Stimulated activated CD4-positive, alpha-beta T cell treated with anti-CD3 and anti-CD28 coated beads, Interleukin-4, amount 100 ng/mL, for 48 hours (primary cell): ENCODE measurements at regions not wholly inside any gene's neighbourhood (a gene's known extent, or its start where the extent isn't known, plus 50 kb on each side); places are given as distances from the start of the nearest gene placed in this dataset.

ENCODE experiments used
- DNase-seq, 2 donors: peaks; one replicate each; pipeline ENCODE4 v3.0.0-alpha.2; 2020; ENCODE audit warnings: low read depth in 2 of 2

DNA sequence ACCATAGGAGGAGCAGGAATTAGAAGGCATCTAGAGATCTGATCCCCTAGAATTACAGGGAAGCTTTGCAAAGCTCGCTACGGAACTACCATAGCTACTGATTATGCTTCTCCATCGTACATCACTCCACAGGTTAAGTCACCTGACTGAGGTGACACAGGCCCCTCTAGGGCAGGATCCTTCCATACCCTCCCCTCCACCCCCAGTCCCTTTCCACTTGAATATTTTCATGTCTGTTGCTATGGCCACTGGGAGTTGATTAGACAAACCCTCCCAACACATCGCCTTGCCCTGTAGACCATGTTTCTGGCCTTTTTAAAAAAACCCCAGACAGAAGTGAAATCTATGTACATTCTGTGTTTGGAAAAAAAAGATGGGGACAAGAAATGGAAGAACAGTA, 287.1 kb downstream of the SOX9 start:
- no peak for DNase-seq

DNA sequence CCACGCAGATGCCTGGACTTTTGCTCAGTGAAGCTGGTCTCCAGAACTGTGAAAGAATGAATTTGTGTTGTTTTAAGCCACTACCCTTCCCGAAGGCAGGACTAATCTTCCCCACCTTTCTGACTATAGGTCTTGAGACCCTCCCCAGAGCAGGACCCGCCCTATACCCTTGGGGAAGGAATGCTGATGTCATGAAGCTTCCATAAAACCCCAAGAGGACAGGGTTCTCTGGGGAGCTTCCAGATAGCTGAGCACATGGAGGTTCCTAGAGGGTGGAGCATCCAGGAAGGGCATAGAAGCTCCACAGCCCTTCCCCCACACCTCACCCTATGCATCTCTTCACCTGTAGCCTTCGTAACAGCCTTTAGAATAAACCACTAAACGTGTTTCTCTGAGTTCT, 287.8 kb downstream of the SOX9 start:
- no peak for DNase-seq

DNA sequence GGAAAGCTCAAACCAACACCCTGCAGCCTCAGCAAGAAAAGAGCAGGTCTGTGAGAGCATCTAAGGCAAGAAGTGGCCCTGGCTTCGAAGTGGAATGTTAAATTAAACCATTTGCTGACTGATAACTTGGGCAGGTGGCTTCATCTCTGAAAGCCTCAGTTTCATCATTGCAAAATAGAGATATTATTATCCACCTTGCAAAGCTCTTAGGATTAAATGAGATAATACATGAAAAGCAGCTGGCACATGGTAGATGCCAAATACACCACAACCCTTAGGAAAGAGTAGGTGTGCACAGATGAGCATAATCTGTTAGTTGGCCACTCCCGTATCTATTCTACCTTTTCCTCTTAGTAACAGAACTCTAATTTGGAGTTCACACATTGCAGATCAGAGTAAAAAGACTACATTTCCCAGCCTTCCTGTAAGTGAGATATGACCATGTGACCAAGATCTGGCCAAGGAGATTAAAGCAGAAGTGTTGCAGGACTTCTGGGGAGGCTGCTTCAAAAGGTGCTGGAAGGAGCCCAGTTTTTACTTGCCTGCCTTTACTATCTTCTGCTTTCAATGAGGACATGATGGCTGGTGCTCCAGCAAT, 288.7 kb downstream of the SOX9 start:
- no peak for DNase-seq

DNA sequence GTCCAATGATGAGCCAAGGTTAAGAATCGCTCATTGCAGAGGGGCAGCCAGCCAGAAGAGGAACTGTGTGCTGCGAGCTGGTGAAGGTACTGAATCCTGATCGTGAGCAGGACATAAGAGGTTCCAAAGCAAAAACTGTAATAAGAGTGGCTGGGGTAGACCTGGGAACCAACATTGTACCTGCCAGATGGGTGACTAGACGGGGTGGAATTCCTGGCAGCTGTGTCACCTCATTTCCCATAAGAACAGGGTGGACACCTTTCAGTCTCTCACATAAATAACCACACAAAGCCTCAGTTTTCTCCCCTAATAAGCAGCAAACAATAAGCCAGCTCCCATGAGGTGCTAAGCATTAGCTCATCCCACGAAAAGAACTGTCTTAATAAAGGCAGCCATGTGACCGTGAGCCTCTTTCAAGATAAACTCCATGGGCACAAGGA, 290.3 kb downstream of the SOX9 start:
- DNase-seq: no peak

DNA sequence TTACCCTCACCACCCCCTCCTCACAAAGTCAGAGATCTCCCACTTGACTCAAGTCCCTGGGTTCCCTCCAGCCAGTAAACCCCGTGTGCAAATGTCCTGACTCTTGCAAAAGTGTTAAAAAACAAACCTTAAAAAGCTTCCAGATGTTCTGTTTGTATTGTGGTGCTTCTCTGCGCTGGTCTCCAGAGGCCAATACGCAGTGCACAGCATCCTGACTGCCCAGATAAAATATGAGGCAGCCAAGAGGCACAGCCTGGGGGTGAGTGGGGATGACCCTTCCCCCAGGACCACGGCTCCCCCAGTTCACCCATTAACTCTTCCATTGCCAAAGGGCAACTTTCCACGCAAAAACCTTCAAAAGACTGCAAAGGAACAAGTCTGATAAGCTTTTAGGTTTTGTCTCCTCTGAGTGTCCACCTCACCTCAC, 291.8 kb downstream of the SOX9 start:
- no peak for DNase-seq

DNA sequence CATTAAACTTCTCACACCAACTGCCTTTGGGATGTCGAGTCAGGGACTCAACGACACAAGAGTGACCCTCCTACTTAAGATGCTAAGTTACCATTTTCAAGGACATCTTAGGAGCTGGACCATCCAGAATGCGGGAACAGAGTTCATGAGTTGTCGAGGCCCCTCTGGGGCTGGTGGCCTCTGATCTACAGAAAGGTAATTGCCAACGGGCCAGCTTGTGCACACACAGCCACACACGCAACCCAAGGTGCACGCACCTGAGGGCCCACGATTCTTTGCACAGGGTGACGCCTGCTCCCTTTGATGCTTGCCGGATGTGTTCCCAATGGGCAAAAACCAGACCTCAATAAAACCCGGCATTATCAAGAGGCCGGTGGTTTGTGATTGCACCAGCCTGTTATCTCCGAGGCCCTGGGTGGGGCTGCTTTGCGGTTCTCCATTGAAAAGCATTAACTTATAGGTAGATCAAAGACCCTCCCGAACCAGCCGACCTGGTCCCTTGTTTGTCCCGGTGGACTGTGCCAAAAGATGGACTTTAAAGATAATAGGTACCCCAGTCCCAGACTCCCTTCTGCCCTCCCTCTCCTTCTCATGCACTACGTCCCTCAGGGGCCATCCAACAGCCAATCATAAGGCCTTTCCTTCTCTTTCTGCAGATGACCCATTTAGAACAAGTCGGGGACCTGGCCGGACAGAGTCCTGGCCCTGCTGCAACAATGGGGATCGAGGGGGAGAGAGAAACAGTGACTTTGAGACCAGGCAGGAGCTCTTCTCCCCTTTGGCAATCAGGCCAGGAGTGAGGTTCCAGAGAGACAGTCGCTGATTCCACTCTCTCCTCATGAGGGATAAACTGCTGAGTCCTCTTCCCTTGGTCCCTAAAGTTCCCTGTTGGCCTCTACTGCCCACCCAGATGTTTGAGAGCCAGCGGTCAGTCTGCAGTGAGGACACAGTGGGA, 292.5 kb downstream of the SOX9 start:
- DNase-seq: no peak

DNA sequence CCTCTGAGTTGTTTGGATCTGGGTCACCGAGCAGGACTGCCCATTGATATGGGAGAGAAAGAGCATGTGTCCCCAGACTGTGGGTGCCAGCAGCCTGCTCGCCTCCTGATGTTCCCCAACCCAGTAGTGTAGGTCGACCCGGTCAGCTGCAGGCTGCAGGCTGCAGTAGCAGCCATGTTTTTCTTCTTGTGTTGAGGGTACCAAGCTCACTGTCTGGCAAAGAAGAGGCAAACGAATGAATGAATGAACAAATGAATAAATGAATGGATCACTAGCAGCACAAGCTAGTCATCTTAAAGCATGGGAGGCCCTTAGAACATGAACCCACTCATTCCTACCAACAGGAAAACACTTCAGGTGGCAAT, 293.2 kb downstream of the SOX9 start:
- DNase-seq: no peak

DNA sequence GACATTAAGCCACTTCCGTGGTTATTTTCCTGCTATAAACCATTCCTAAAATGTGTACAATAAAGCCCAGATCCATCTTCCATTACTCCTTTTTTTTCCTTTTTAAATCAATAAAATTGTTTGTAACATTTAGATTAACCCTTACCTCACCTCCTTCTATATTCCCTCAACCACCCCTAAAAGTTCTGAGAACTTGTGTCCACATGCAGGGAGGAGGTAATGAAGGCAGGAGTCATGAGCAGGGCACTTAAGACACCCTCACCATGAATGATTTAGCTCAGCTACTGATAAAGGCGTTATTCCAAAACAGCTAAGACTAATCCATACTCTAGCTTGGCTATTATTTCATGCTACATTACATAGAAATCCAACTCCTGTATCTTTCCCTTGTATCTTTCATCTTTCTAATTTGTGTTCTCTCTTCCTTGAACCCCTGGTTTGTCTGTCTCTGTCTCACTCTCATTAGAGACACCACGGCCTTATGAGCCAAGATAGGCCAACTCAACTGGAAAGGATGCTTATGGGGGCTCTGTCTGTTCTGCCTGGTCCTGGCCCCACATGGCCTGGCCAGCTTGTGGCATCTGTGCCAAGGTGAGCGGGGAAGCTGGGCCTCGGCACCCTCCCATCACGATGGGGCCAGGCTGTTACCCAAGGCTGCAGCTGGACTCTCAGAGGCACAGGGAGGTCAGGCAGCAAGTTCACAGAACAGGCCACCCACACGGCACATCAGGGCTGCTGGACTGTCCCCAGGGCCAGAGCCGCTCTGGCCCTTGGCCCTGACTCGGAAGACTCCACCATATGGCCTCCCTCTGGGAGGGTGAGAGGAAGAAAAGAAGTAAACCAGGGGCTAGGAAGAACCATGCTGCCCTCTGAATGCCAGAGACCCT, 294.4 kb downstream of the SOX9 start:
- DNase-seq: no peak

DNA sequence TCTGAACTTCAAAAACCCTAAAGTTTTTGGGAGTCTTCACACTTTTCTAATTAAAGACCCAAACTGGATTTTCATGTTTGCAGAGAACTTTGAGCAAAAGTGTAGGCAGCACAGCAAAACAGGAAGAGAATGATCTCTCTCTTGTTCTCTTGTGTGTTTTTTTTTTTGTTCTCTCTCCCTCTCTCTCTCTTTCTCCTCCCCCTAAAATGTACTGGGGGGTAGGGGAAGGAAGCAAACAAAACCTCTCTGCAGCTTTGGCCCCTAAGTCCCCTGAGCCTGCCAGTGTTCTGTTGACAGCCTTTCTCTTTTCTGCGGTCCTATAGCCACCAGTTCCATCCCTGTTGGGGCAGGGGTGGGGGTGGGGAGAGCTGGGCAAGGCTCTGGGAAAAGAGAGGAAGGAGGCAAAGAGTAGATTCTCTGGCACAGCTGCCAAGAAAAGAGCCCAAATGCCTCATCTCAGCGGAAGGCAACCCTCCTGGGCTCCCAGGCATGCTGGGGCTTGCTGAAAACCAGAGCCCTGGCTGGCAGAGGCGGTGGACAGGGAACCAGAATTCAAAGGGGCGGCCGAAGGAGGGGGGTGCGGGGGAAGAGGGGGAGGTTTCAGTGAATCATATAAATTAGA, 295.3 kb downstream of the SOX9 start:
- no peak for DNase-seq

DNA sequence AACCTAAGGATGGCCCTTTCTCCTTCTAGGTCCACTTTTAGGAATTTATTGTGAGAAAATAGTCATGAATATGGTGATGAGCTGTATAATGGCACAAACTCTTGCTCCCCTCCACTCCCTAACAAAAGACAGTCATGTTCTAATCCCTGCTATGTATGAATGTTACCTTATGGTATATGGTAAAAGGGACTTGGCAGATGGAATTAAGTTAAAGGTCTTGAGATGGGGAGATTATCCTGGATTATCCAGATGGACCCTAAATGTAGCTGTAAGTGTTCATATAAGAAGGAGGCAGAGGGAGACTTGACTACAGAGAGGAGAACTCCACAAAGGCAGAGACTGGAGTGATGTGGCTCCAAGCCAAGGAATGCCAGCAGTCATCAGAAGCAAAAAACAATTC, 296.1 kb downstream of the SOX9 start:
- no peak for DNase-seq

DNA sequence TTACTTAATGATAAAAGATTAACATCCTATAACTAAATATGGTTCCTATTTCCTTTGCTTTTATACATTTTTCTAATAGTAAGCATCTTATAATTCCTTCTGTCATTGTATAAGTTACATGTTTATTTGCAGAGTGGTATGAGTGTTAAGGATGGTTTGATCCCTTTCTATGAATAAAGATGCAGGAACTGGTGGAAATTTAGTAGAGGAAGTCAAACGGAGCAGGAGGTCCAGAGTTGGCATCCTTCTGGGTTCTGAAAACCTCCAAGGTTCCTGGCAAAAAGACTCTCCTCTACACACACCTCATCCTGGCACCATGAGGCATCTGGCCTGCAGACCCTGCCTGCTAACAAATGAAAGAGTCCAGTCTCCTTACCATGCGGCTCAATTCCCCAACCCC, 296.8 kb downstream of the SOX9 start:
- no peak for DNase-seq

DNA sequence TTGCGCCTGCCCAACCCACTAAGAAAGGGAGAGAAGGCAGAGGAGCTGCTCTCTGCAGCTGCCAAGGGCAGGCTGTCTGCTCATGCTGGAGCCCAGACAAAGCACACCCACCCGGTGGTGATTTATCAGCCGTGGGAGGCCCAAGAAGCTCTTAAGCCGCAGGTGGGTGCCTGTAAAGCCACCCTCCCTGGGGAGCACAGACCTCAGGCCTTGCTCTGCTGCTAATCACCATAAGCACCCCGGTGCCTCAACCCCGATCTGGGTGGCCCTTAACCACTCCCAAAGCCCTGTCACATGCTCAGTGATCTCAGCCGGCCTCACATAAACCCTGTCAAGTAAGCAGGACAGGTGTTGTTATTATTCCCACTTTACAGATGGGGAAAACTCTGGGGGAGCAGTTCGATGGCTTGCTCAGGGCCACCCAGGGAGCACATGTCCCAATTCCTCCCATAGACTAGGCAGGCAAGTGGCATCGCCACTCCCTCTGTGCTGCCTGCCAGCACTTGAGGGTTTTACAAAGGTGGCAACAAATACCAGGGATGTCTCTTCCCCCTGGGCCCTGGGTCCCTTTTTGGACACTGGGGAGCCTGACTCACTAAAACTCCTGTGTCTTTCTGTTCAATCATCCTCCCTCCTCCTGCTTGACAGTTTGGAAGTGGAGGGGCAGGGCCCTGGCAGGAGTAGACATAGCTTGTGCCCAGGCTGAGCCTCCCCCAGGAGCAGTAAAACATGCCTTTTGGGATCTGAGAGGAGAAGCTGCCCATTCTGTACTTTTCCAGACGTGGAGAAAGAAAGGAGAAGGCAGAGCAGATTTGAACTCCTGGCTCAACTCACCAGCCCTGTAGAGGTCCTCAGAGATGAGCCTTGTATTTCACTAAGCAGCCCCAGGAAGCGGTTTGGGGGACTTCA, 299.3 kb downstream of the SOX9 start:
- no peak for DNase-seq

DNA sequence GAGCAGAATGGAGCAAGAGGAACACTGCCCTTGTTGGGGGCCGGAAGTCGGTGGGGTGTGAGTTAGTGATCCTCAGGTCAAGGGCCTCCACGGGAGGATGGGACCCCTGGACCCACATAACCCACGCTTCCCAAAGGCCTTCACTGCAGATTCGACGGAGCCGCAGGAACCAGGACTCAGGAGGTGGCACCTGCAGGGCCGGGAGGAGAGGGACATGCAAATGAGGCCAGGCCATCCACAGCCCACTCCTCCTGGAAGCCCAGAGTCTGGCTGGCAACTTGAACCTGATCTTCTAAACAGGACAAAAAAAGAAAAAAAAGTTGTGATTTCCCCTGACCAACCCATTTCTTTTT, 299.9 kb downstream of the SOX9 start:
- no peak for DNase-seq

DNA sequence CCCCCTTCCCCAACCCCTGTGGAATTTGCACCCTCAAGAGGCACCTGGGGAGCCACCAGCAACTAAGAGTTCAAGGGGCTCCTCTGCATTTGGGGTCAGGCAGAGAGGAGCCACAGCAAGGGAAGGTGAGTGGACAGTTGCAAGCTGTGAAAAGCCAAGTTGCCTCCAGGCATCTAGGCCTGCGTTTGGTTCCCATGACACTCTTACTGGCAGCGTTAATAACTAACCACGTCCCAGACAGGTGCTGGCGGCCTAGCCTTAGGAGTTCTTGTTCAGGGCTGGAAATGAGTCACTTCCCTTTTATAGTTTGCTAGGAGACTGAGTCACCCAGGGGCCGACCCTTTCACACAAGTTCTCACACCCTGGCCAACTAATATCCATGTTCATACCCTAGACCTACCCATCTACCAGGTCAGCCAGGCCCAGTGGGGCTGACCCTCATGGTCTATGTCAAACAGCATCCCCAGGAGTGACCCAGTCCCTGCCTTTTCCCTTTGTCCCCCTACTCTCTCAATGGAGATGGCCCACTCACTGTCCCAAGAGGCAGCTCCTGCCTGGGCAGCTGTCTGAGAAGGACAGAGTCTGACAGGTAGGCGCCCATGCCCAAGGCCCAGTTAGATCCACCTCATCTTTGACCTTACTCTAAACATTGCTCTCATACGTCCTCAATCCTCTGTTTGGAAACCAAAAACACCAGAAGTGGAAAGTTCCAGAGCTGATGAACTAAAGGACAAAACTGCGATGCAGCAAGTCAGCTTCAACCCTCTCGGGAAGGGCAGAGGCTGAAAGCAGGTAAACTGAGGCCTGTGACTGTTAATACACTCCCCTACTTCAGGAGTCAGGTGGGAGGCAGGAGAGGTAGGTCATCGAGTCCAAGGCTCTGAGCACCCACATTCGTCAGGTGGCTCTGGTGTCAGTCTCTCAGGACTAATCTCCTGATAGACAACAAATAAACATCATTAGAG, 300.6 kb downstream of the SOX9 start:
- DNase-seq: peak; percentile 13 to 27

DNA sequence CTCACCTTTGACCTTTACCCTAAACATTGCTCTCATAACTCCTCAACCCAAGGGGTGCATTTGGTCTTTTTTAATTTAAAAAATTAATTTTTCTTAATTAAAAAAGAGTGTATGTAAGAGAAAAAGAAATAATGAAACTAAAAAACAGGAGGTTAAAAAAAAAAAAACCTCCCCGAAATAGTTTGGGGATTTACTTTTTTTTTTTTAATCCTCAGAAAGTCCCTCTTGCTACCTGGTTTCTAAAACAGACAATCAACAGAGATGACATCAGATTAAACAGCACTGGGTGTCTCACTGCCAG, 301.3 kb downstream of the SOX9 start:
- DNase-seq: no peak

DNA sequence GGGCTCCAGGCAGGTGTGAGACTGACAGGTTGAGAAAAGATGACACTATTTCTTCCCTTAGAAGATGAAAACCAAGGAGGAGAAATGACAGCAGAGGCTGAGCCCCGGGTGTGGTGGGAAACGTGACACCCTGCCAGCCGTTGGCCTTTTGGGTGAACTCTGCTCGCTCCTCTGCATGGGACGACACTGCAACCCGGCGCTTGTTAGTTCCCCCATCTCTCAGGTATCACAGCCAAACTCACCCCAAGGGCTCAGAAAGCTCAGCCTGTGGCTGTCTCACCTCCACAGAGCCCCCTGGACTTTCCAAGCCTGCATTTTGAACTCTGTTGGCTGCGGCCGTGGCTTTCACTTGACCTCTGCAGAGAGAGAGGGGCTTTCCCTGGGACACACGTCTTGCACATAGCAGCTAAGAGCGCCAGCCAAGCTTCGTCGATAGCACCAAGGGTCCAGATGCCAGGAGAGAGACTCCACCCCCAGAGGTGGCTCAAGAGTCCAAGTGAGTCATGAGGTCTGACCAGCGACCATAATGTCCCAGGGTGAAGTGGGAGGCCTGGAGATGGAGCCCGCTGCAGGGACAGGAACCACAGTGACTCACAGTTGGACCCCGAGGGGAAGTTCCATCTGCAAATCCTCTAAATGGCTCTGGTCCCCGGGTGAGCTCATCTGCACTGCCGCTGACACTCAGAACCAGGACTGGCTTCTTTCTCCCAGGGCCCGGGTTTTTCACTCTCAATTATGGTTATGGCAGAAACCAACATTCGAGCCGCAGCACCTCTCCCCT, 301.9 kb downstream of the SOX9 start:
- peak; percentile 2 to 15 for DNase-seq

DNA sequence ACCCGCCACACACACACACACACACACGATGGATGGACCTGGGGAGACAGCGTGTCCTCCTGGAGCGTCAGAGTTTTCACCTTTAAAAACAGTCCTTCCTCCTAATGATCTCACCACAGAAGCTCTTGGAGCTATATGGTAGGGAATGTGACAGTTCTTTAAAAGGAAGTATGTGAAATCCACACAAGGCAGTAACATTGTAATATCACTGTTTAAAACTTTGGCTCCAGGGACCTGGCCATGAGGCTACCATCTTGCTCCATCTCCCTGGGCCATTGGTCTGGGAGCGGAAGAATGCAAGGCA, 302.4 kb downstream of the SOX9 start:
- no peak for DNase-seq

DNA sequence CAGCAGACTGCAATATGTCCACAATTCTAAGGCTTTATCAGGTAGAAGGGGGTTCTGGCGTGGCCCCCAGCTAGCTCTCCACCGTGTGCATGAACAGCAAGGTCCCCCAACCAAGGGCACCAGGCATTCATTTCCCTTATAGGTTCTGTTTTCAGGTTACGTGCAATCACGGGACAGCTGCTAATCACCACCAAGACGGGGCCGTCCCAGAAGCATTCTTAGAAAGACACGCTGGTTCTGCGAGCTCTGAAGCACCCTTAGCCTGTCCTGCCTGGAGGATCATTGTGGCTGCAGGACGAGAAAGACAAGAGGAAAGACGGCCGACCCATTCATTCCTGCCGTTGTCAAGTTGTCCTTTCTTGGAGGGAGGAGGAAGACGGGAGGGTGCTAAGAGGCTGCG, 302.9 kb downstream of the SOX9 start:
- DNase-seq: no peak

DNA sequence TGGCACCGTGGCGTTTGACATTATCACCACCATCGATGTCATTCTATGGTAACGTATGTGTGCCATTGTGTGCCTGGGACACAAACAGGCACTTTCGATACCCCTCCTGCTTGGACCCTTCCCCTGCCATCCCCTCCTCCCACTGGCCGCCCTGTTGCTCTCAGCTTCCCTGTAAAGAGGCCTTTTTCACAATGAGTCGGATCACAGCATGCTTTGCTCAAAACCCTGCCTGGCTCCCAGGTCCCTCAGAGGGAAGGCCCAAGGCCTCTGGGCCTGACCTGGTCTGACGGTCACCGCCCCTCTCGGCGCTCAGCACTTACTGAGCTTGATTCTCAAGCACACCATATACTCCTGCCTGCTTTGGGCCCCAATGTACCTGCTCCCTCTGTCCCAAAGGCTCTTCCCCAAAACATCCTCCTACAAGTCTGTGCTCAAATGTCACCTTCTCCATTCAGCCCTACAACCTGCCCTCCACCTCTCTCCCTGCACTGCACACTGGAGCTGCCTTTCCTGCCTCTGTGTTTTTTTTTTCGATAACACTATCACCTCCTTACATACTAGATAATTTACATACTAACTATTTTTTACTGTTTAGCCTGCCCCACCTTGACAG, 303.8 kb downstream of the SOX9 start:
- DNase-seq: no peak
